ENCODE measurements at regions not wholly inside any gene's neighbourhood (a gene's known extent, or its start where the extent isn't known, plus 50 kb on each side); places are given as distances from the start of the nearest gene placed in this dataset.
"Not testable (repeated sequence)": the region's sequence is repeated elsewhere in the genome, so short reads cannot be mapped to it uniquely, and the experiment has no call there.

DNA sequence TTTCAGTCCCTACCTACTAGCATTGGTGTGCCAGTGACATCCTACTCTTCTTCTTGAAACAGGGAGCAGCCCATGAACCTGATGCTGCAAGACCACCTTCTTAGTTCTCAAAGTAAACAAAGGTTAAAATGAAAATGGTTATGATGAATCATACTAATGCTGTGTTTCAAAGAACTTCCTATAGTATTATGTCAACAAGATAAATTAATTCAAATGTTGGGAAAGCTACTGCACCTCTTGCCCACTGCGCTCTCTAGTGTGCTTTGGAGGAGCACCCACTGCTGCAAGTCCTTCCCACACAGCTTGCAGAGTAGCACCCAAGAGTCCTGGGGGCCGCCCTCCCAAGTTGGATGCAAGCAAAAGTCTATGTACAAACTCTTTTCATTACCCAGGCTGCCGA lies 81.1 kb downstream of the CD200R1L start:
- no peak for DNase-seq (ENCODE audit: low read depth)

- no peak for DNase-seq (ENCODE audit: low read depth)
These were observed 83.4 kb downstream of the CD200R1L start for GRCh38 chr3:112763258-112763657.

DNA sequence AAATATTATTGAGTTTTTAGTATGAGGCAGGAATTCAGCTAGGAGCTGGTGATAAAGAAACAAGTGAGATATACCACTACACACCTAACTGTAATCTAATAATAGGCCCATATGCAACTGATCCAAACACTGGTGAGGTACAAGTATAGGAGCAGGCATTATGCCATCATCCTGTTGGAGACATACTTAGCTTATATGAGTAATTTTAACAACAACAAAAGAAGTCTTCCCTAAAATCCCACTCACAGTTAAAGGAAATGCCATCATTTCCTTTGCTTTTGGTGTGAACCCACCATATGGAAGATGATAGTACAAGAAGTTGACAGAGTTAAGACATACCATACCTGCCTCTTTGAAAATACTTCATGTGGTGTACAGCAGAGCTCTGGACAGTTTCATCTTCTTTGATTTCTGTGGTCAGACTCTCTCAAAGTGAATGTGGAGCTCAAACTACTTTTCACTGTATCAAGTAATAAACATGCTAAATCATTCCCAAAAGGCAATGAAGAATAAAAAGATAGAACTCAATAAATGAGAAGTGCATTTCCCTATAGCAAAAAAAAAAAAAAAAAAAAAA lies 85.5 kb downstream of the CD200R1L start:
- DNase-seq (ENCODE audit: low read depth), result no peak

GRCh38 chr3:112759681-112760080 lies 87.0 kb downstream of the CD200R1L start:
- no peak for DNase-seq (ENCODE audit: low read depth)

DNA sequence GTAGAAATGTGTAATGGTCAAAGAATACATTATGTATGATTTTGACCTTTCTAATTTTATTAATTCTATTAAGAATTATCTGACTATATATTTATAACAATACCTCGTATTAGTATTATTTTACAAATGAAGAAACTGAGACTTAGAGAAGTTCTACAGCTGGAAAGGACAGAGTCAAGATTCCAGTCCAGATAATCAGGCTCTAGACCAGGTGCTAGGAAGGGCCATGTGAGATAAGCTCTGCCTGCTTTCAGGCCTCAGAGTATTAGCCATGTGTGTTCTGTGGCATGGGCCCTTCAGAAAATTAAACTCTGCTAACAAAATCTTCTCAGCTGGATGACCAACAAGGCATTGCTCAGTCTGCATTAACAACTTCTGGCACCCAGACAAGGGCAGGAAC lies 87.5 kb downstream of the CD200R1L start:
- DNase-seq (ENCODE audit: low read depth), result no peak

- no peak for DNase-seq (ENCODE audit: low read depth)
These were observed 89.5 kb downstream of the CD200R1L start for GRCh38 chr3:112757197-112757596.

DNA sequence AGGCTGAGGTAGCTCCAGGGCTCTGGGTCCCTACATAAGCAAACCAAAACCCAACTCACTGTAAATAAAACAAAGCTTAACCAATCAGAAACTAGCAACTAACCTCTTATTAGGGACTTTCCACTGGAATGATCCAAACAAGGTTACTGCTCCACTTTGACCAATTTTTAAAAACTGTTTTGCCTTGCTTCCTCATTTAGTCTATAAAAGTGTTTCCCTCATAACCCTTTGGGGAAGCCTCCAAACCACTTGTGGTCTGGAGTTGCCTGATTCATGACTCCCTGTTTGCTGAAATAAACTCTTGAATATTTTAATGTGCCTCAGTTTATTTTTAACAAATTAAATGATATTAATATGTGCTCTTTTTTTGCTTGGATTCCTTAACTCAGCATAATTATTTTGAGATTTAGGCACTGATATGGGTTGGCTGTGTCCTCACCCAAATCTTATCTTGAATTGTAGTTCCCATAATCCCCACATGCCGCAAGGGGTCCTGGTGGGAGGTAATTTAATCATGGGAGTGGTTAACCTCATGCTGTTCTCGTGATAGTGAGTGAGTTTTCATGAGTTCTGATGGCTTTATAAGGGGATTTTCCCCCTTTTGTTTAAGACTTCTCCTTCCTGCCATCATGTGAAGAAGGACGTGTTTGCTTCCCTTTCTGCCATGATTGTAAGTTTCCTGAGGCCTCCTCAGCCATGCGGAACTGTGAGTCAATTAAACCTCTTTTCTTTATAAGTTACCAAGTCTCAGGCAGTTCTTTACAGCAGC lies 90.6 kb downstream of the CD200R1L start:
- DNase-seq (ENCODE audit: low read depth), result no peak

DNA sequence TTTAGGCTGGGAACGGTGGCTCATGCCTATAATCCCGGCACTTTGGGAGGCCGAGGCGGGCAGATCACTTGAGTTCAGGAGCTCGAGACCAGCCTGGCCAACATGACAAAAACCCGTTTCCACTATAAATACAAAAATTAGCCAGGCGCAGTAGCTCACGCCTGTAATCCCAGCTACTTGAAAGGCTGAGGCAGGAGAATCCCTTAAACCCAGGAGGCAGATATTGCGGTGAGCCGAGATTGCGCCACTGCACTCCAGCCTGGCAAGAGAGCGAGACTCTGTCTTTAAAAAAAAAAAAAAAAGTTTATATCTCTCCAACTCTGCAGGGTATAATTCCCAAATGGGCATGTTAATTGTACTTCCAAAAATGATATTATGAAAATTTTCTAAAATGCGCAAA lies 91.6 kb downstream of the CD200R1L start:
- not testable (repeated sequence) for DNase-seq (ENCODE audit: low read depth)

DNA sequence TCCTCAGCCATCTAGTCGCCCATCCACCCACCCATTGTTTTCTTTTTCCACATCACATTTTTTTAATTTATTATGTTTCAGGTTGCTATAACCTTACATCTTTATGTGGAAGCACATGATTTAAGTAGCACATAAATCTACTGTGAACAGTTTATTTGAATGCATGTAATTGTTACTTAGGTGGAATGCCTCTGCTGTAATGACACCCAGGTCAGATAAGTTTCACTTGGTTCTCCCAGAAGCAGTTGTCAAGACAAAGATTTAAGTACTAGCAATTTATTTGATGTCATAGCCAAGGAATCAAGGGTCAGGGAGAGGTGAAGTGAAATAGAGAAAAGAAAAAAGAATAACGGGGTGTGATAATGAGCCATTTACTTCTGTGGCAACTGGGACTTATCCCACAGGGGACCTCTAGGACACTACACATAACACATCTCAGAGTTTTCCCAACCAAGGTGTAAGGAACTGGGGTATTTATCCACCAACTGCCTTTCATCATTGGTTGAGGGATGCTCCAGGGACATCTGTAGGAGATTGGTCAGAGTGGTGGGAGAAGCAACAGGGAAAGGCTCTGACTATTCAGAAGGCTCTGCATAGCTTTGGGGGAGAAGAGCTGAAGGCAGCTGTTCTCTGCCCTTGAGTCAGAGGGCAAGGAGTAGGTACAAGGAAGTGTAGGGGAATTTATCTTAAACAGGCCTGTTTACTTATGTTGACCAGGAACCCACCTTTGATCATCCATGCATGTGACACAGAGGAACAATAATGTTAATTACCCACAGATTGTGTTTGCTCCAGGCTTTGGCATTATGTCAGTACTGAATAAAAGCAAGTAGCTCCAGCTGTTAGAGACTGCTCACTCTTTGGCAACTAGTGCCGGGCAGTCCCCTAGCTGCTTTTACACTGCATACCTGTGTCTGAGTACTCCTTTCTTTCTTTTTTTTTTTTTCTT lies 94.8 kb downstream of the CD200R1L start:
- DNase-seq (ENCODE audit: low read depth), result peak; percentile 64

DNA sequence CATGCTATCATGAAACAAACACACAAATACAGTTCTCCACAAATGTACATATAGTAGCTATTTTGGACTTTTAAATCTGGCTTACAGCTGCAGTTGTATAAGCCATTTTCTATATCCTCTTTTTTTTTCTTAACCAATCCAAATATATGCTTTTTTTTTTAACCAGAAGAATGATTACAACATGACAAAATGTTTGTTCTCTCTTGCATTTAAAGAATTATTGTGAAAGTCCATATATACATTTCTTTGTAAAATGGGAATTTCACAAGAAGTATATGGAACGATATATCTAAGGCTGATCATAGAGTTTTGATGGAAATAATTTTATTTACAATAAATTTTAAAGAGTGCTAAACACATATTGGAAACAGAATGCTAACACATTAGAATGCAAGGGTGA lies 95.6 kb downstream of the CD200R1L start:
- no peak for DNase-seq (ENCODE audit: low read depth)

- DNase-seq (ENCODE audit: low read depth), result no peak
These were observed 99.0 kb downstream of the CD200R1L start for GRCh38 chr3:112747624-112748023.

DNA sequence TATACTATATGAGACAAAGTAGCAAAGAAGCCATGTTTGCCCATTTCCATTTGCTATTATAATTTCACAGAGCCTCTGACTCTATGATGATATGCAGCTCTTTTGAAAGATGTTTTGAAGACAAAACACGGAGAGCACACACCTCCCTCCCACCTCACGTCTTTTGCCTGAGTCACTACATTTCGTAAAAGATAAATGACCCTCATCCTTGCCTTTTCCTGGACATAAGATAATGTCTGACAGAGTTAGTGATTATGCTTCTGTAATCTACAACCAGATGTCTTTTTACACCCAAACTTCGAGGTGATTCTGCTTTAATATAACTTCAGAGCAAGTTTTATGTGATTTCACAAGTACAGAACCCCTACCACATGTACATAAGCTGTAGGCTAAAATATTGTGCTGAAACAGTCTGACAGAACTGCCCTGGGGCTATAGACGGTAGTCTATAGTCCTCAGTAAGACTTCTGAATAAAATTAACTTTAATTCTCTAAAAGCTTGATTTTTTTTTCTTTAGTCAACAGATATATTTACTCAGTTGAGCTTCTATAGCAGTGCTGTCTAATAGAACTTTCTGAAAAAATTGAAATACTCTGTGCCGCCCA lies 99.9 kb downstream of the CD200R1L start:
- no peak for DNase-seq (ENCODE audit: low read depth)

GRCh38 chr3:112745567-112746248 lies 101.0 kb downstream of the CD200R1L start:
- DNase-seq (ENCODE audit: low read depth), result no peak

GRCh38 chr3:112744825-112745566 lies 101.7 kb downstream of the CD200R1L start:
- no peak for DNase-seq (ENCODE audit: low read depth)

- no peak for DNase-seq (ENCODE audit: low read depth)
These were observed 102.6 kb downstream of the CD200R1L start for GRCh38 chr3:112744106-112744505.

DNA sequence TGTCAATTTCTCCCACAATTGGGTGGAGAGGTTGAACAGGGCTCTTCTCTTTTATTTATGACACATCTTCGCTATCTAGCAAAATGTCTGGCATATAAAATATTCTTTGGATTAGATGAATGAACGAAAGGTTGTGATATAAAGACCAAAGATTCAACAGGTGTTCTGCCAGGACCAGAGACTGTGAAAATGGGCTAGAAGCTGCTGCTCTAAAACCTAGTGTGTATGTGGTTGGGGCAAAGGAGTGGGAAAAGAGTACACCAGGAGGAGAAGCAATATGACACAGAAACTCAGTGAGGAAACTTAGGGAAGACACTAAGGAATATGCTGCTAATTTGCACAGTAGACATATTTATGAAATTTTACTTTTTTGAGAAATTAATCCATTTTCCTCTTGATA lies 102.0 kb upstream of the CCDC80 start:
- DNase-seq (ENCODE audit: low read depth), result no peak

- DNase-seq (ENCODE audit: low read depth), result no peak
These were observed 101.0 kb upstream of the CCDC80 start for GRCh38 chr3:112741983-112742382.

DNA sequence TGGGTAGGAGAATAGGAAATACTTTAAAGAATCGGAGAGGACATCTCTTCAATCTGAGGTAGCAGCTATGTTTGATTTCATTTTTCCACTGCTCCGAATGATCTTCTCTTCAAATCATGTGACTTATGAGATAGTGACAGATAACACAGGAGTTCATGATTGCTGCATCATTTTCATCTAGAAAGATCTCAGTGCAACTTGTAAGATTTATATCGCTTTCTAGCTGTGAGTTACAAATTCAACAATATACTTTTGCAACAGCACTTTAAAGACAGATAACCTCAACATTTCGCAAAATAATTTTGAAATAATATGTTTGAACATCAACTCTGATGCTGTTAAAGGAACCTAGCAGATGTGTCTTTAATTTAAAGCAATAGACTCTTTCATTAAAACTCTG lies 99.9 kb upstream of the CCDC80 start:
- no peak for DNase-seq (ENCODE audit: low read depth)

GRCh38 chr3:112739252-112739965 lies 98.5 kb upstream of the CCDC80 start:
- DNase-seq (ENCODE audit: low read depth), result peak; percentile 63

GRCh38 chr3:112738366-112738765 lies 97.4 kb upstream of the CCDC80 start:
- no peak for DNase-seq (ENCODE audit: low read depth)

Measured in LHCN-M2 (cell line).